Skeletal muscle satellite cell (primary cell): ENCODE measurements at regions not wholly inside any gene's neighbourhood (a gene's known extent, or its start where the extent isn't known, plus 50 kb on each side); places are given as distances from the start of the nearest gene placed in this dataset.

ENCODE experiments used
- H3K27me3 ChIP-seq: 2 replicates; pipeline ENCODE4 v1.7.0; 2013; ENCODE audit warnings: low read length; ENCODE audit not compliant: control insufficient read depth, insufficient read depth
- H3K36me3 ChIP-seq: 2 replicates; pipeline ENCODE4 v1.7.0; 2013; ENCODE audit warnings: mild to moderate bottlenecking, control low read depth, low read length; ENCODE audit not compliant: insufficient read depth
- H3K4me1 ChIP-seq: 2 replicates; pipeline ENCODE4 v1.7.0; 2013; ENCODE audit warnings: low read length; ENCODE audit not compliant: control insufficient read depth, insufficient read depth
- H3K4me2 ChIP-seq: 2 replicates; pipeline ENCODE4 v1.7.0; 2013; ENCODE audit warnings: mild to moderate bottlenecking, low read length
- H3K4me3 ChIP-seq: 2 replicates; pipeline ENCODE4 v1.7.0; 2013; ENCODE audit warnings: low read length
- H3K9ac ChIP-seq: 2 replicates; pipeline ENCODE4 v1.7.0; 2013; ENCODE audit warnings: mild to moderate bottlenecking, low read depth, low read length, moderate library complexity
- H3K9me3 ChIP-seq: replicated peaks from 2 replicates; pipeline ENCODE4 v1.7.0; 2013; ENCODE audit warnings: mild to moderate bottlenecking, control low read depth, low read length

- no peaks in the 10 kb centered on the region for H3K9me3 ChIP-seq
- no peak overlapping the region for H3K4me3 ChIP-seq
- H3K9ac ChIP-seq = no peak overlapping the region
- H3K27me3 ChIP-seq = no peaks in the 10 kb centered on the region
- H3K4me2 ChIP-seq = no peak overlapping the region
- H3K36me3 ChIP-seq = no peaks in the 10 kb centered on the region
- H3K4me1 ChIP-seq = no peaks in the 10 kb centered on the region
These were observed 360.0 kb upstream of the LRATD1 start for GRCh38 chr2:14272396-14273075.

- H3K36me3 ChIP-seq = no peaks in the 10 kb centered on the region
- H3K9ac ChIP-seq = no peak overlapping the region
- H3K4me1 ChIP-seq = no peaks in the 10 kb centered on the region
- no peaks in the 10 kb centered on the region for H3K27me3 ChIP-seq
- H3K9me3 ChIP-seq = no peaks in the 10 kb centered on the region
- no peak overlapping the region for H3K4me2 ChIP-seq
- no peak overlapping the region for H3K4me3 ChIP-seq
These were observed 358.9 kb upstream of the LRATD1 start for GRCh38 chr2:14273650-14274049.

GRCh38 chr2:14284244-14284643 is 348.3 kb upstream of the LRATD1 start:
- no peaks in the 10 kb centered on the region for H3K9me3 ChIP-seq

GRCh38 chr2:14285812-14286211 is 346.7 kb upstream of the LRATD1 start:
- no peaks in the 10 kb centered on the region for H3K4me1 ChIP-seq
- no peaks in the 10 kb centered on the region for H3K27me3 ChIP-seq
- no peak overlapping the region for H3K9ac ChIP-seq
- H3K36me3 ChIP-seq = no peaks in the 10 kb centered on the region
- no peak overlapping the region for H3K4me3 ChIP-seq
- H3K4me2 ChIP-seq = no peak overlapping the region
- no peaks in the 10 kb centered on the region for H3K9me3 ChIP-seq

More at GRCh38 chr2:14284244-14284643, 348.3 kb upstream of the LRATD1 start:
- H3K27me3 ChIP-seq = no peaks in the 10 kb centered on the region
- H3K9ac ChIP-seq = no peak overlapping the region
- H3K4me1 ChIP-seq = no peaks in the 10 kb centered on the region
- no peaks in the 10 kb centered on the region for H3K36me3 ChIP-seq
- no peak overlapping the region for H3K4me2 ChIP-seq
- no peak overlapping the region for H3K4me3 ChIP-seq

- no peak overlapping the region for H3K9ac ChIP-seq
- H3K9me3 ChIP-seq = no peaks in the 10 kb centered on the region
- H3K27me3 ChIP-seq = no peaks in the 10 kb centered on the region
- H3K36me3 ChIP-seq = no peaks in the 10 kb centered on the region
- H3K4me1 ChIP-seq = no peaks in the 10 kb centered on the region
- H3K4me2 ChIP-seq = no peak overlapping the region
- H3K4me3 ChIP-seq = no peak overlapping the region
These were observed 344.5 kb upstream of the LRATD1 start for GRCh38 chr2:14288016-14288415.

GRCh38 chr2:14292964-14293363 is 339.6 kb upstream of the LRATD1 start:
- no peak overlapping the region for H3K4me3 ChIP-seq
- H3K4me1 ChIP-seq = no peaks in the 10 kb centered on the region
- H3K4me2 ChIP-seq = no peak overlapping the region
- no peak overlapping the region for H3K9ac ChIP-seq
- no peaks in the 10 kb centered on the region for H3K27me3 ChIP-seq
- no peaks in the 10 kb centered on the region for H3K36me3 ChIP-seq
- no peaks in the 10 kb centered on the region for H3K9me3 ChIP-seq

GRCh38 chr2:14297340-14297739 is 335.2 kb upstream of the LRATD1 start:
- no peak overlapping the region for H3K4me2 ChIP-seq
- no peaks in the 10 kb centered on the region for H3K9me3 ChIP-seq
- no peaks in the 10 kb centered on the region for H3K4me1 ChIP-seq
- no peak overlapping the region for H3K4me3 ChIP-seq
- H3K27me3 ChIP-seq = no peaks in the 10 kb centered on the region
- no peaks in the 10 kb centered on the region for H3K36me3 ChIP-seq
- no peak overlapping the region for H3K9ac ChIP-seq

GRCh38 chr2:14297906-14298305 is 334.6 kb upstream of the LRATD1 start:
- Histone ChIP-seq H3K9ac (no peak overlapping the region), H3K27me3 (no peaks in the 10 kb centered on the region), H3K9me3 (no peaks in the 10 kb centered on the region), H3K36me3 (no peaks in the 10 kb centered on the region), H3K4me1 (no peaks in the 10 kb centered on the region), H3K4me3 (no peak overlapping the region), H3K4me2 (no peak overlapping the region)

GRCh38 chr2:14301331-14301730 is 331.2 kb upstream of the LRATD1 start:
- H3K9me3 ChIP-seq = no peaks in the 10 kb centered on the region
- no peaks in the 10 kb centered on the region for H3K4me1 ChIP-seq
- no peak overlapping the region for H3K4me2 ChIP-seq
- H3K9ac ChIP-seq = no peak overlapping the region
- H3K27me3 ChIP-seq = no peaks in the 10 kb centered on the region
- no peaks in the 10 kb centered on the region for H3K36me3 ChIP-seq
- no peak overlapping the region for H3K4me3 ChIP-seq

- Histone ChIP-seq H3K36me3 (no peaks in the 10 kb centered on the region), H3K4me1 (no peaks in the 10 kb centered on the region), H3K9ac (no peak overlapping the region), H3K9me3 (no peaks in the 10 kb centered on the region), H3K4me3 (no peak overlapping the region), H3K27me3 (no peaks in the 10 kb centered on the region), H3K4me2 (no peak overlapping the region)
These were observed 329.0 kb upstream of the LRATD1 start for GRCh38 chr2:14303366-14304115.

- no peak overlapping the region for H3K9ac ChIP-seq
- H3K4me3 ChIP-seq = no peak overlapping the region
- H3K9me3 ChIP-seq = no peaks in the 10 kb centered on the region
- no peaks in the 10 kb centered on the region for H3K36me3 ChIP-seq
- H3K4me2 ChIP-seq = no peak overlapping the region
- H3K27me3 ChIP-seq = no peaks in the 10 kb centered on the region
- H3K4me1 ChIP-seq = no peaks in the 10 kb centered on the region
These were observed 328.2 kb upstream of the LRATD1 start for GRCh38 chr2:14304326-14304725.
